Thoracic aorta (tissue), 2 donors: ENCODE measurements at regions not wholly inside any gene's neighbourhood (a gene's known extent, or its start where the extent isn't known, plus 50 kb on each side); places are given as distances from the start of the nearest gene placed in this dataset.

Source experiments
- ATAC-seq: fragments of 150-250 bp; one replicate; pipeline ENCODE4 v1.8.0; 2017; ENCODE audit warnings: low read depth; ENCODE audit not compliant: insufficient number of reproducible peaks, low FRiP score
- DNase-seq: peaks from one replicate; pipeline ENCODE4 v3.0.0-alpha.2; 2020; ENCODE audit warnings: low spot score
- H3K27ac ChIP-seq, 2 donors: fragments of 200-600 bp; sonication (generic); 1 replicate in 1 of 2; 2 replicates in 1 of 2; pipeline ENCODE4 v1.5.1; 2016; ENCODE audit warnings: mild to moderate bottlenecking in 2 of 2, moderate library complexity in 2 of 2
- H3K27me3 ChIP-seq: fragments of 200-600 bp; sonication (generic); replicated peaks from 2 replicates; pipeline ENCODE4 v1.6.0; 2016; ENCODE audit warnings: mild to moderate bottlenecking; ENCODE audit not compliant: insufficient read depth
- H3K36me3 ChIP-seq: fragments of 200-600 bp; sonication (generic); one replicate; pipeline ENCODE4 v1.5.1; 2016
- H3K4me1 ChIP-seq, 2 donors: fragments of 200-600 bp; sonication (generic); 1 replicate in 1 of 2; 2 replicates in 1 of 2; pipeline versions ENCODE4 v1.5.1 to v1.6.0; 2016; ENCODE audit warnings: low read depth in 2 of 2, mild to moderate bottlenecking in 1 of 2; ENCODE audit not compliant: control insufficient read depth in 1 of 2
- H3K4me3 ChIP-seq: fragments of 200-600 bp; sonication (generic); 2 replicates; pipeline ENCODE4 v1.5.1; 2016; ENCODE audit warnings: mild to moderate bottlenecking
- H3K9me3 ChIP-seq: fragments of 200-600 bp; sonication (generic); 2 replicates; pipeline ENCODE4 v1.5.1; 2016
- CTCF ChIP-seq: fragments of 200-600 bp; sonication (generic); IDR thresholded peaks from one replicate; pipeline ENCODE4 v1.5.1; 2019; ENCODE audit warnings: antibody characterized with exemption

DNA sequence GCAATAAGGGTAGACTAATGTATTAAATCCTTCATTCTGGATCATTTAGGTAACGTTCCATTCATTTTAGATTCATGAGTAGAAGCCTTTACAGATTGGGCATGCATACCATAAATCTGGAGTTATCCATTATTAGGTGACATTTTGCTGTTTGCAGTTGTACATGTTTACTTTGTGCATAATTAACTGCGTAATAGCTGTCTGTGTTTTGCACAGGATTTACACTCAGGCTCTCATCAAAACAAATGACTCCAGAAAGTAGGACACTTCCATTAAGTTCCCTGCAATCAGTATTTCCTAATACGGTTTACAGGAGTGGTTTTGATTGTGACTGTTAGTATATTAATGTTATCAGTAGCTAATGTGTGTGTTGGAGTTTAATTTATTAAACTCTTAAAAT lies 997.4 kb downstream of the HACE1 start:
- no peak overlapping the region for H3K4me3 ChIP-seq
- no peaks in the 10 kb centered on the region for H3K9me3 ChIP-seq
- no peak overlapping the region for H3K27ac ChIP-seq
- TF ChIP-seq CTCF, result no peak
- H3K4me1 ChIP-seq, result no peaks in the 10 kb centered on the region
- DNase-seq (no peak), ATAC-seq (no peak)
- no peaks in the 10 kb centered on the region for H3K36me3 ChIP-seq
- no peaks in the 10 kb centered on the region for H3K27me3 ChIP-seq

DNA sequence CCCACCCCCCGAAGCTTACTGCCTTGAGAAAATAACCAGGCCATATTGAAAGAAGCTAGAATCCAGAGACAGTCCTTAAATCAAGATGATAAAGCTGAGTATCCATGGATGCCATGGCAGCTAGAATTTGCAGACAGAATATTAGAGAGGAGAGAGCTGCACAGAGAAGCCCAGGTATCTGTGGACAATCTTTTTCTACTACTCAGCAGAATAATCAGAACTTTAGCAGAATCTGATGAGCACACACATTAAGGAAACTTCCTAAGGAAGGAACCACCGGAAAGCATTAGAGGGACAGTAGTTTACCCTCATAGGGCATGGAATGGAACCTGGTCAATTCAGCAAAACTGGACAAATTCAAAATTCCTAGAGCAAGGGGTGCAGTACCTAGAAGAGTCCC lies 1001.7 kb downstream of the HACE1 start:
- Histone ChIP-seq H3K36me3 (no peaks in the 10 kb centered on the region), H3K27me3 (no peaks in the 10 kb centered on the region), H3K9me3 (no peaks in the 10 kb centered on the region), H3K4me3 (no peak overlapping the region), H3K4me1 (no peaks in the 10 kb centered on the region), H3K27ac (no peak overlapping the region)
- ATAC-seq (no peak), DNase-seq (no peak)
- TF ChIP-seq CTCF, result no peak

DNA sequence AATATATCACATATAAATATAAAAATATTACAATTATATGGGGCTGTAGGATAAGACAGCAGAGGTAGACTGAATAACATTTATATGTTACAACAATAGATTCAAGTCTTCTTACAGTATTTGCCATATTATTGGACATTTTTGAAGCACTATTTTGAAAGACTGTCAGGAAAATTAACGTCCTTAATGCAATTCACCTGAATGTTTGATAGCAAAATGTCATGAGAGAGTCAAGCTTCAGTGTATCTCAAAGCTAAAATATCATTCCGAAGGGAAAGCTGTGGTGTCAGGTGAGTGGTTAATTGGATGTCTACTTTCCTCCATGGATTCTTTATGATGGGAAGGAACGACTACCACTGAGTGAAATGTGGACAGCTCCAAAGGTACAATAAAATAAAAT lies 1004.0 kb downstream of the HACE1 start:
- H3K4me3 ChIP-seq, result no peak overlapping the region
- ATAC-seq (no peak), DNase-seq (no peak)
- H3K9me3 ChIP-seq, result no peaks in the 10 kb centered on the region
- TF ChIP-seq CTCF, result no peak
- H3K27ac ChIP-seq, result no peak overlapping the region
- H3K4me1 ChIP-seq, result no peaks in the 10 kb centered on the region
- H3K27me3 ChIP-seq, result no peaks in the 10 kb centered on the region
- no peaks in the 10 kb centered on the region for H3K36me3 ChIP-seq

- Histone ChIP-seq H3K4me3 (no peak overlapping the region), H3K36me3 (no peaks in the 10 kb centered on the region), H3K4me1 (no peaks in the 10 kb centered on the region), H3K9me3 (no peaks in the 10 kb centered on the region), H3K27ac (no peak overlapping the region), H3K27me3 (no peaks in the 10 kb centered on the region)
- no peak for TF ChIP-seq CTCF
- ATAC-seq (no peak), DNase-seq (no peak)
Measured at GRCh38 chr6:103854059-103854458, 1005.7 kb downstream of the HACE1 start.

- Histone ChIP-seq H3K4me3 (no peak overlapping the region), H3K27ac (no peak overlapping the region), H3K27me3 (no peaks in the 10 kb centered on the region)
Measured at GRCh38 chr6:103838457-103838856, 1021.3 kb downstream of the HACE1 start.

More at GRCh38 chr6:103838457-103838856, 1021.3 kb downstream of the HACE1 start:
- no peaks in the 10 kb centered on the region for H3K36me3 ChIP-seq
- DNase-seq, result no peak
- no peaks in the 10 kb centered on the region for H3K4me1 ChIP-seq
- H3K9me3 ChIP-seq, result no peaks in the 10 kb centered on the region
- no peak for TF ChIP-seq CTCF
- no peak for ATAC-seq
